GM12878 (cell line): ENCODE measurements at regions not wholly inside any gene's neighbourhood (a gene's known extent, or its start where the extent isn't known, plus 50 kb on each side); places are given as distances from the start of the nearest gene placed in this dataset.

Experiments used
- ATAC-seq: fragments of 200-7000 bp; cut with Tn5 transposase; 3 replicates; pipeline ENCODE4 v1.9.1; 2020; ENCODE audit warnings: mild to moderate bottlenecking, moderate library complexity
- BruUV-seq: library from RNA; stranded (reverse); fragments of 400-500 nt; replicated peaks from 2 replicates; lab custom pipeline; 2021; lab: Mats Ljungman, UMichigan
- CTCF ChIA-PET: fragments of 300-600 bp; sonication (Branson Sonifier 250); formaldehyde crosslinking; extraction: SDS; loops from one replicate; lab custom pipeline; 2021; ENCODE audit warnings: inconsistent platforms; lab: Yijun Ruan, JAX
- POLR2A ChIA-PET: fragments of 350-600 bp; formaldehyde crosslinking; extraction: SDS; loops from one replicate; lab custom pipeline; 2021; ENCODE audit warnings: inconsistent platforms; lab: Charles Lee
- RAD21 ChIA-PET: fragments of 300-600 bp; sonication (Branson Sonifier 250); formaldehyde crosslinking; loops from one replicate; lab custom pipeline; 2023; ENCODE audit warnings: antibody characterized with exemption; ENCODE audit not compliant: unreplicated experiment; lab: Charles Lee
- SMC1A ChIA-PET: fragments of 300-600 bp; sonication (Branson Sonifier 250); formaldehyde crosslinking; loops from one replicate; lab custom pipeline; 2023; ENCODE audit not compliant: unreplicated experiment, uncharacterized antibody; lab: Charles Lee
- DNase-seq: peaks from one replicate; pipeline ENCODE4 v3.0.0-alpha.2; 2011; ENCODE audit warnings: low read depth, low spot score
- FAIRE-seq: peaks from 3 replicates; lab custom pipeline; 2011; peaks lifted over from hg19 to GRCh38; lab: Jason Lieb, UNC
- H2AFZ ChIP-seq: 2 replicates; pipeline ENCODE4 v1.6.0; 2011; ENCODE audit warnings: low read depth, low read length, control low read depth; ENCODE audit not compliant: control insufficient read depth
- H3K27ac ChIP-seq: 2 replicates; pipeline ENCODE4 v1.5.1; 2011; ENCODE audit warnings: control low read depth; ENCODE audit not compliant: control insufficient read depth, insufficient read depth
- H3K27me3 ChIP-seq, 2 experiments: replicated peaks in 1 of 2; 2 replicates each; pipeline versions ENCODE4 v1.6.0 to v1.6.1; 2011; ENCODE audit warnings: low read length in 1 of 2; ENCODE audit not compliant: control insufficient read depth in 2 of 2, insufficient read depth in 2 of 2
- H3K36me3 ChIP-seq, 2 experiments: 2 replicates each; pipeline ENCODE4 v1.5.1; 2011; ENCODE audit warnings: low read length in 1 of 2; ENCODE audit not compliant: control insufficient read depth in 2 of 2, insufficient read depth in 2 of 2
- H3K4me1 ChIP-seq: 2 replicates; pipeline ENCODE4 v1.6.1; 2011; ENCODE audit warnings: mild to moderate bottlenecking, low read length, moderate library complexity, mixed read lengths; ENCODE audit not compliant: control insufficient read depth, insufficient read depth
- H3K4me2 ChIP-seq: 2 replicates; pipeline ENCODE4 v1.6.0; 2011; ENCODE audit warnings: control low read depth; ENCODE audit not compliant: control insufficient read depth, insufficient read depth
- H3K4me3 ChIP-seq: fragments of 200-600 bp; sonication (generic); 2 replicates; pipeline ENCODE4 v1.5.1; 2016
- H3K79me2 ChIP-seq: 2 replicates; pipeline ENCODE4 v1.6.0; 2011; ENCODE audit warnings: low read length; ENCODE audit not compliant: control insufficient read depth, insufficient read depth
- H3K9ac ChIP-seq: 2 replicates; pipeline ENCODE4 v1.8.0; 2011; ENCODE audit warnings: low read length, control low read depth, mixed read lengths; ENCODE audit not compliant: control insufficient read depth, insufficient read depth
- H3K9me3 ChIP-seq: replicated peaks from 3 replicates; pipeline ENCODE4 v1.5.1; 2011; ENCODE audit warnings: mild to moderate bottlenecking, low read length; ENCODE audit not compliant: control insufficient read depth, insufficient read depth
- H4K20me1 ChIP-seq: 2 replicates; pipeline ENCODE4 v1.6.0; 2011; ENCODE audit not compliant: control insufficient read depth, insufficient read depth
- CEBPB ChIP-seq, 2 experiments: fragments of 150-350 bp in 1 of 2; IDR thresholded peaks; 2 replicates each; pipeline ENCODE4 v1.6.1; 2012 to 2014; ENCODE audit warnings: low read depth in 2 of 2, low read length in 2 of 2, borderline replicate concordance in 1 of 2, inconsistent platforms in 1 of 2
- HSF1 ChIP-seq: fragments of 150-350 bp; IDR thresholded peaks from 2 replicates; pipeline ENCODE4 v1.6.1; 2014; ENCODE audit warnings: mild to moderate bottlenecking, low read depth, low read length
- IRF4 ChIP-seq: IDR thresholded peaks from 2 replicates; pipeline ENCODE4 v1.6.1; 2011; ENCODE audit warnings: low read depth, low read length
- MTA2 ChIP-seq: fragments of 450-650 bp; IDR thresholded peaks from 2 replicates; pipeline ENCODE4 v1.6.1; 2016; ENCODE audit warnings: low read depth, mild to moderate bottlenecking, moderate library complexity
- REST ChIP-seq: IDR thresholded peaks from 2 replicates; pipeline ENCODE4 v1.6.1; 2012; ENCODE audit warnings: mild to moderate bottlenecking, low read depth, low read length
- STAT3 ChIP-seq: IDR thresholded peaks from 2 replicates; pipeline ENCODE4 v1.6.1; 2011; ENCODE audit warnings: low read depth, low read length, improper control_type of control experiment
- SUPT20H ChIP-seq: IDR thresholded peaks from 2 replicates; pipeline ENCODE4 v1.6.1; 2011; ENCODE audit warnings: low read depth, mild to moderate bottlenecking, low read length, moderate library complexity, borderline replicate concordance; ENCODE audit not compliant: control insufficient read depth
- USF2 ChIP-seq: IDR thresholded peaks from 2 replicates; pipeline ENCODE4 v1.6.1; 2011; ENCODE audit warnings: low read depth, low read length, improper control_type of control experiment, borderline replicate concordance
- WRNIP1 ChIP-seq: IDR thresholded peaks from 2 replicates; pipeline ENCODE4 v1.6.1; 2011; ENCODE audit warnings: low read depth, low read length, improper control_type of control experiment, borderline replicate concordance
- ZBTB4 ChIP-seq: fragments of 450-650 bp; formaldehyde crosslinking; IDR thresholded peaks from 2 replicates; pipeline ENCODE4 v1.4.0; 2022; ENCODE audit warnings: mild to moderate bottlenecking, moderate library complexity
- WGBS: methylation state at CpG from one replicate; pipeline ENCODE4 v1.1.6; 2016; ENCODE audit warnings: low lambda C conversion rate; ENCODE audit not compliant: insufficient replicate concordance, insufficient coverage; ENCODE audit errors: missing lambda C conversion rate; 5-methylcytosine and 5-hydroxymethylcytosine counted together
- in situ Hi-C: fragments of 300-500 bp; cut with MboI; formaldehyde crosslinking; loops from 9 replicates; pipeline ENCODE4 v1.14.3; 2018; ENCODE audit warnings: mixed read lengths
- intact Hi-C: fragments of 100-400 bp; cut with micrococcal nuclease; formaldehyde crosslinking; loops from one replicate; pipeline ENCODE4 v1.14.2; 2022; ENCODE audit not compliant: unreplicated experiment

- in situ Hi-C loops = no loop called here
- Histone ChIP-seq H3K9ac (no peak overlapping the region), H3K79me2 (no peaks in the 10 kb centered on the region), H2AFZ (no peak overlapping the region), H3K9me3 (no peaks in the 10 kb centered on the region), H3K27me3 (no peaks in the 10 kb centered on the region), H3K4me1 (no peaks in the 10 kb centered on the region), H4K20me1 (no peaks in the 10 kb centered on the region)
- intact Hi-C loops = no loop called here
- FAIRE-seq (no peak), ATAC-seq (no peak)
- RAD21 ChIA-PET = no interaction called here
- SMC1A ChIA-PET = no interaction called here
- TF ChIP-seq REST (no peak), SUPT20H (no peak), ZBTB4 (CRISPR knock-in tag) (no peak), STAT3 (no peak), USF2 (no peak), WRNIP1 (no peak), CEBPB (IDR thresholded peaks at IDR 0.05; ENCODE audit: borderline replicate concordance in 1 of 2, low read depth in 2 of 2, low read length in 2 of 2) (no peak), IRF4 (no peak), MTA2 (no peak), HSF1 (no peak)
- TF ChIP-seq, all 136 proteins: peak for 0
- Histone ChIP-seq H3K27ac (no peak overlapping the region), H3K36me3 (no peaks in the 10 kb centered on the region), H3K4me3 (no peak overlapping the region), H3K4me2 (no peak overlapping the region)
- DNase-seq = no peak
- ChIA-PET POLR2A (no interaction called here), CTCF (interaction anchor here (0.7 kb wide), 1 partner anchor 25 kb away, joined by 3 read pairs; no protein-coding TSS in a partner anchor)
- no TSS peak for BruUV-seq
- WGBS = 19% methylated on average over 2 of the region's 2 CpGs
Observed at GRCh38 chr4:134911941-134912340, 710.4 kb upstream of the PABPC4L start.
